ENCODE measurements at regions not wholly inside any gene's neighbourhood (a gene's known extent, or its start where the extent isn't known, plus 50 kb on each side); places are given as distances from the start of the nearest gene placed in this dataset.

DNA sequence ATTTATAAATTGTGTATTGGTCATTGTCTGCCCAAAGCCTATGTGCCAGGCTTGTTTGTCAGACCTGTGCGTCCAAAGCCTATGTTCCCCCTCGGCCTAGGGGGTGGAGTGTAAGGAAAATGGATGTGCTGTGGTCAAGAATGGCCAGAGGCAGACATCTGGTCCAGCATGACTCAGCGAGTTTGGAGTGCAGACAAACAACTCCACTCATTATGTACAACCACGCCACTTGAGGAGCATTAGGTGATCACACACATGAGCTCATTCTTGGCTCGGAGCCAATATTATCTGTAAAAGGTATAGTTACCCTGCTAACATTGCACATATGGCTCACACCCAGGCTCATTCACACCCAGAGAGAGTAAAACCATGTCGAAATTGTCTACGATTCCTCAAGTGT lies 1047.6 kb upstream of the ADGRL4 start:
- TF ChIP-seq, protein P1, sequence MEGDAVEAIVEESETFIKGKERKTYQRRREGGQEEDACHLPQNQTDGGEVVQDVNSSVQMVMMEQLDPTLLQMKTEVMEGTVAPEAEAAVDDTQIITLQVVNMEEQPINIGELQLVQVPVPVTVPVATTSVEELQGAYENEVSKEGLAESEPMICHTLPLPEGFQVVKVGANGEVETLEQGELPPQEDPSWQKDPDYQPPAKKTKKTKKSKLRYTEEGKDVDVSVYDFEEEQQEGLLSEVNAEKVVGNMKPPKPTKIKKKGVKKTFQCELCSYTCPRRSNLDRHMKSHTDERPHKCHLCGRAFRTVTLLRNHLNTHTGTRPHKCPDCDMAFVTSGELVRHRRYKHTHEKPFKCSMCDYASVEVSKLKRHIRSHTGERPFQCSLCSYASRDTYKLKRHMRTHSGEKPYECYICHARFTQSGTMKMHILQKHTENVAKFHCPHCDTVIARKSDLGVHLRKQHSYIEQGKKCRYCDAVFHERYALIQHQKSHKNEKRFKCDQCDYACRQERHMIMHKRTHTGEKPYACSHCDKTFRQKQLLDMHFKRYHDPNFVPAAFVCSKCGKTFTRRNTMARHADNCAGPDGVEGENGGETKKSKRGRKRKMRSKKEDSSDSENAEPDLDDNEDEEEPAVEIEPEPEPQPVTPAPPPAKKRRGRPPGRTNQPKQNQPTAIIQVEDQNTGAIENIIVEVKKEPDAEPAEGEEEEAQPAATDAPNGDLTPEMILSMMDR (IDR thresholded peaks at IDR 0.05), result no peak
- no peak for TF ChIP-seq POLR2A (IDR thresholded peaks at IDR 0.05; ENCODE audit: low read depth)
